Panc1 (cell line): ENCODE measurements at regions not wholly inside any gene's neighbourhood (a gene's known extent, or its start where the extent isn't known, plus 50 kb on each side); places are given as distances from the start of the nearest gene placed in this dataset.

Source experiments
- TCF7L2 ChIP-seq: IDR thresholded peaks from 2 replicates; pipeline ENCODE4 v1.6.1; 2011; ENCODE audit warnings: mild to moderate bottlenecking, low read depth, low read length, inconsistent platforms
- TF ChIP-seq, protein P1 (sequence below): fragments of 450-650 bp; IDR thresholded peaks from 2 replicates; pipeline ENCODE4 v1.5.1; 2017; ENCODE audit warnings: mild to moderate bottlenecking
- TF ChIP-seq, protein P2 (sequence below), 2 experiments: IDR thresholded peaks; 2 replicates each; pipeline ENCODE4 v1.6.1; 2011 to 2012; ENCODE audit warnings: low read depth in 2 of 2, control low read depth in 1 of 2, low read length in 1 of 2, mild to moderate bottlenecking in 1 of 2, moderate library complexity in 1 of 2; ENCODE audit not compliant: insufficient read depth in 1 of 2

DNA sequence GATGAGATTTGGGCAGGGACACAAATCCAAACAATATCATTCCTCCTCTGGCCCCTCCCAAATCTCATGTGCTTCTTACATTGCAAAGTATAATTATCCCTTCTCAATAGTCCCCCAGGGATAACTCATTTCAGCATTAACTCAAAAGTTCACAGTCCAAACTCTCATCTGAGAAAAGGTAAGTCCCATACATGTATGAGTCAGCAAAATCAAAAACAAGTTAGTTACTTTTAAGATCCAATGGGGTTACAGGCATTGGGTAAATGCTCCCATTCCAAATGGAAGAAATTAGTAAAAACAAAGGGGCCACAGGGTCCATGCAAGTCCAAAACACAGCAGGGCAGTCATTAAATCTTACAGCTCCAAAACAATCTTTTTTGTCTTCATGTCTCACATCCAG, 917.9 kb upstream of the CDH10 start:
- no peak for TF ChIP-seq TCF7L2
- TF ChIP-seq, protein P1, sequence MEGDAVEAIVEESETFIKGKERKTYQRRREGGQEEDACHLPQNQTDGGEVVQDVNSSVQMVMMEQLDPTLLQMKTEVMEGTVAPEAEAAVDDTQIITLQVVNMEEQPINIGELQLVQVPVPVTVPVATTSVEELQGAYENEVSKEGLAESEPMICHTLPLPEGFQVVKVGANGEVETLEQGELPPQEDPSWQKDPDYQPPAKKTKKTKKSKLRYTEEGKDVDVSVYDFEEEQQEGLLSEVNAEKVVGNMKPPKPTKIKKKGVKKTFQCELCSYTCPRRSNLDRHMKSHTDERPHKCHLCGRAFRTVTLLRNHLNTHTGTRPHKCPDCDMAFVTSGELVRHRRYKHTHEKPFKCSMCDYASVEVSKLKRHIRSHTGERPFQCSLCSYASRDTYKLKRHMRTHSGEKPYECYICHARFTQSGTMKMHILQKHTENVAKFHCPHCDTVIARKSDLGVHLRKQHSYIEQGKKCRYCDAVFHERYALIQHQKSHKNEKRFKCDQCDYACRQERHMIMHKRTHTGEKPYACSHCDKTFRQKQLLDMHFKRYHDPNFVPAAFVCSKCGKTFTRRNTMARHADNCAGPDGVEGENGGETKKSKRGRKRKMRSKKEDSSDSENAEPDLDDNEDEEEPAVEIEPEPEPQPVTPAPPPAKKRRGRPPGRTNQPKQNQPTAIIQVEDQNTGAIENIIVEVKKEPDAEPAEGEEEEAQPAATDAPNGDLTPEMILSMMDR, result no peak
- TF ChIP-seq, protein P2, sequence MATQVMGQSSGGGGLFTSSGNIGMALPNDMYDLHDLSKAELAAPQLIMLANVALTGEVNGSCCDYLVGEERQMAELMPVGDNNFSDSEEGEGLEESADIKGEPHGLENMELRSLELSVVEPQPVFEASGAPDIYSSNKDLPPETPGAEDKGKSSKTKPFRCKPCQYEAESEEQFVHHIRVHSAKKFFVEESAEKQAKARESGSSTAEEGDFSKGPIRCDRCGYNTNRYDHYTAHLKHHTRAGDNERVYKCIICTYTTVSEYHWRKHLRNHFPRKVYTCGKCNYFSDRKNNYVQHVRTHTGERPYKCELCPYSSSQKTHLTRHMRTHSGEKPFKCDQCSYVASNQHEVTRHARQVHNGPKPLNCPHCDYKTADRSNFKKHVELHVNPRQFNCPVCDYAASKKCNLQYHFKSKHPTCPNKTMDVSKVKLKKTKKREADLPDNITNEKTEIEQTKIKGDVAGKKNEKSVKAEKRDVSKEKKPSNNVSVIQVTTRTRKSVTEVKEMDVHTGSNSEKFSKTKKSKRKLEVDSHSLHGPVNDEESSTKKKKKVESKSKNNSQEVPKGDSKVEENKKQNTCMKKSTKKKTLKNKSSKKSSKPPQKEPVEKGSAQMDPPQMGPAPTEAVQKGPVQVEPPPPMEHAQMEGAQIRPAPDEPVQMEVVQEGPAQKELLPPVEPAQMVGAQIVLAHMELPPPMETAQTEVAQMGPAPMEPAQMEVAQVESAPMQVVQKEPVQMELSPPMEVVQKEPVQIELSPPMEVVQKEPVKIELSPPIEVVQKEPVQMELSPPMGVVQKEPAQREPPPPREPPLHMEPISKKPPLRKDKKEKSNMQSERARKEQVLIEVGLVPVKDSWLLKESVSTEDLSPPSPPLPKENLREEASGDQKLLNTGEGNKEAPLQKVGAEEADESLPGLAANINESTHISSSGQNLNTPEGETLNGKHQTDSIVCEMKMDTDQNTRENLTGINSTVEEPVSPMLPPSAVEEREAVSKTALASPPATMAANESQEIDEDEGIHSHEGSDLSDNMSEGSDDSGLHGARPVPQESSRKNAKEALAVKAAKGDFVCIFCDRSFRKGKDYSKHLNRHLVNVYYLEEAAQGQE (IDR thresholded peaks at IDR 0.05; ENCODE audit: insufficient read depth in 1 of 2, low read depth in 2 of 2, low read length in 1 of 2), result no peak
